HUES64 (cell line): ENCODE measurements at regions not wholly inside any gene's neighbourhood (a gene's known extent, or its start where the extent isn't known, plus 50 kb on each side); places are given as distances from the start of the nearest gene placed in this dataset.
"Not testable (repeated sequence)": the region's sequence is repeated elsewhere in the genome, so short reads cannot be mapped to it uniquely, and the experiment has no call there.

Experiments
- H3K27ac ChIP-seq: 2 replicates; pipeline ENCODE4 v1.7.0; 2013; ENCODE audit warnings: low read depth, low read length, inconsistent platforms
- H3K27me3 ChIP-seq: 2 replicates; pipeline ENCODE4 v1.6.1; 2013; ENCODE audit warnings: mild to moderate bottlenecking, low read length; ENCODE audit not compliant: insufficient read depth
- H3K36me3 ChIP-seq: 2 replicates; pipeline ENCODE4 v1.6.1; 2013; ENCODE audit warnings: mild to moderate bottlenecking, low read length; ENCODE audit not compliant: insufficient read depth
- H3K4me1 ChIP-seq: 2 replicates; pipeline ENCODE4 v1.6.1; 2013; ENCODE audit warnings: mild to moderate bottlenecking, low read length, moderate library complexity; ENCODE audit not compliant: insufficient read depth
- H3K4me3 ChIP-seq: 2 replicates; pipeline ENCODE4 v1.5.1; 2013; ENCODE audit warnings: mild to moderate bottlenecking, low read length, moderate library complexity
- H3K9ac ChIP-seq: 2 replicates; pipeline ENCODE4 v1.6.1; 2013; ENCODE audit warnings: mild to moderate bottlenecking, low read depth, low read length
- H3K9me3 ChIP-seq: 2 replicates; pipeline ENCODE4 v1.6.1; 2013; ENCODE audit warnings: low read depth, low read length; ENCODE audit not compliant: insufficient read depth
- WGBS: fragments of 150-250, 120-280 bp; methylation state at CpG from one replicate; pipeline ENCODE4 v1.1.7; 2013; ENCODE audit warnings: missing lambda C conversion rate; 5-methylcytosine and 5-hydroxymethylcytosine counted together

DNA sequence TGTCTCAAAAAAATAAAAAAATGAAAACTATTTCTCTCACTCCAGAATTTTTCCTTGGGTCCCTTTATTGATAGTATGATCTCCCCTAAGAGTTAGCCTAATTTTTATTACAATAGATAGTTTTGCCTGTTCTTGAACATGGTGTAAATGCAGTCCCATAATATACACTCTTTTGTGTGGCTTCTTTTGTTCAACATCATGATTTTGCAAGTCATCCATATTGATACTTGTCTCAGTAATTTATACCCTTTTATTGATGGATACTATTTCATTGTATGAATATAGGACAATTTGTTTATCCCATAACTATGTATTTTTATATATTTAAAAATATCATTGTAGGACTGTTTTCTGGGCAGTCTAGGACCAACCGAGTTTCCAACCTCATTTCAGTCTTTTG lies 207.0 kb downstream of the UTP18 start:
- H3K4me3 ChIP-seq = no peak overlapping the region
- H3K27ac ChIP-seq = no peak overlapping the region
- H3K9ac ChIP-seq = no peak overlapping the region
- WGBS = 95% methylated on average over 1 of the region's 1 CpG
- no peaks in the 10 kb centered on the region for H3K36me3 ChIP-seq
- no peaks in the 10 kb centered on the region for H3K9me3 ChIP-seq
- H3K27me3 ChIP-seq = no peaks in the 10 kb centered on the region
- H3K4me1 ChIP-seq = no peaks in the 10 kb centered on the region

DNA sequence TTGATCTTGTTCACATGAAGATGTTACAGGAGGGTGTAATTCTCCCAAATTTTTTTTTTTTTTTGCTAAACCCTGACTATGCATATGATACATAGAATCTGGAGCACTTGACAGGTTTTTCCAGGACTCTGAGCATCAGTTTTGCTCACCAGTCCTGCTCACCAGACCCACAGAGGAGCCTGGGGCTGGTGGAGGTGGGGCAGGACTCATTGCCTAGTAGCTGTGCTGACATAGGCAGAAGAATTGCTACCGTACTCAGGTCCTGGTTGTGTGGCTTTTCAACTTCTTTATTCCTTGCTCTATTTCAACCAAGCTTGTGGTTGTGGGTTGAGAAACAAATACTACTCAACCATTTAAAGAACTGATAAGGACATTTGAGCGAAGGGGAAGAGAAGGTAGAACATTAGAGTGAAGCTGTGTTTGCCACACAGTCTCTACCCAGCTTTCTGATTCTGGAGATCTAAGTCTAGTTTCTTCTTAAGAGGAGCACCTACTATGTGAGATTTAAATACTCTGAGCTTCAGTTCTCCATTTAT lies 212.4 kb downstream of the UTP18 start:
- H3K9me3 ChIP-seq = no peaks in the 10 kb centered on the region
- H3K36me3 ChIP-seq = no peaks in the 10 kb centered on the region
- WGBS = 83% methylated on average over 1 of the region's 2 CpGs
- no peak overlapping the region for H3K27ac ChIP-seq
- H3K27me3 ChIP-seq = no peaks in the 10 kb centered on the region
- H3K4me1 ChIP-seq = peaks cover 6% of the 10 kb centered on the region
- H3K9ac ChIP-seq = no peak overlapping the region
- H3K4me3 ChIP-seq = no peak overlapping the region

DNA sequence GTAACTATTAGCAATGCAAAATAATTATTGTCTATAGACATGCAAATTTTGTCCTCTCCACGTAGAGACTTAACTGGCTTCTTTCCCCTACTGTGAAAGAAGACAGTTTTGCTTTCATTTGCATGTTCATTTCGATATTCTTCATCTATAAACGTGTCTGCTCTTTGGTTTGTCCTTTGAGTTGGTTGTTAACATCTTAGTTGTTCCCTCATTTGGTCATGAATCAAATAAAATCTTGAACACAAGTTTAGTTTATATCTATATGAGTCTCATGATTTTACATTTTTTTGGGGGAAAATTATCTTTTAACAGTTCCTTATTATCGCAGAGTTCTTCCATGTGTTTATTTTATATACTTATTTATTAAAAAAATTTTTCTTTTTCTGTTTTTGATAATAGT lies 214.4 kb downstream of the UTP18 start:
- no peak overlapping the region for H3K27ac ChIP-seq
- no peak overlapping the region for H3K9ac ChIP-seq
- 56% methylated on average over 3 of the region's 4 CpGs for WGBS
- H3K9me3 ChIP-seq = no peaks in the 10 kb centered on the region
- H3K4me1 ChIP-seq = peaks cover 6% of the 10 kb centered on the region
- no peaks in the 10 kb centered on the region for H3K27me3 ChIP-seq
- no peaks in the 10 kb centered on the region for H3K36me3 ChIP-seq
- no peak overlapping the region for H3K4me3 ChIP-seq

DNA sequence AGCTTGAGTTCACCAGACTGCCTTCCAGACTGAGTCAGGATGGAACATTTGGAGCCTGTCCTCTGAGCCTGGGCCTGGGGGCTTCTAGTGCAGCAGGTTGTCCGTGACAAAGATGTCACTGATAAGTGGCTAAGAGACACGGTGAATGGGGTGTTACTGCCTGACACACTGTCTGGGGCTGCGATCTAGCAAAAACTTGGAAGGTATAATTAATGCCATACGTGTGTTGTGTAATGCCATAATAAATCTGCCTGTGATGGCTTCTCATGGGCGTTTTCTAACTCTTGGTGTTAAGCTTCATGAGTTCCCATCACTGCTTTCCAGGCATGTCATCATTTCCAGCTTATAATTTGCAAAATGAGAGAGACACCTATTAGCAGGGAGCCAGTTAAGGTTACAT lies 215.4 kb downstream of the UTP18 start:
- H3K27ac ChIP-seq = no peak overlapping the region
- peaks cover 6% of the 10 kb centered on the region for H3K4me1 ChIP-seq
- H3K9ac ChIP-seq = no peak overlapping the region
- H3K27me3 ChIP-seq = no peaks in the 10 kb centered on the region
- WGBS = 90% methylated on average over 5 of the region's 5 CpGs
- H3K4me3 ChIP-seq = no peak overlapping the region
- H3K36me3 ChIP-seq = no peaks in the 10 kb centered on the region
- H3K9me3 ChIP-seq = no peaks in the 10 kb centered on the region

DNA sequence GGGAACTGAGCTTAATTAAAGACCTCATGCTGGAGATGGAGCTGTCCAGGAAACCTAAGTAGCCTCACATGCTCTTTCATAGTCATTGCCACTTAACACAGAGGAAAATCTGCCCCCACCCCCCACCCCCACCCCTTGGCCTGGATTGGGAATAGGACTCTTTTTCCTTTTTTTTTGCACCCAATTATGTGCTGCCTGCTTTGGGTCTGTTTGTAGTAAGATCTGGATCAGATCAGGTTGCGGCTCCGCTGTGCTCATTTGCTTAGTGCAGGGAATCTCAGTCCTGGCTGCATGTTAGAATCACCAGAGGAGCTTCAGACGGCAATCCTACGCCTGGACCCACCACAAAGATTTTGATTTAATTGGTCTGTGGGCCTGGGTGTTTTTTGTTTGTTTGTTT lies 219.0 kb downstream of the UTP18 start:
- Histone ChIP-seq H3K36me3 (no peaks in the 10 kb centered on the region), H3K9ac (no peak overlapping the region), H3K27me3 (no peaks in the 10 kb centered on the region), H3K4me1 (peaks cover 5% of the 10 kb centered on the region), H3K27ac (no peak overlapping the region), H3K9me3 (no peaks in the 10 kb centered on the region), H3K4me3 (no peak overlapping the region)
- WGBS = 91% methylated on average over 4 of the region's 4 CpGs

DNA sequence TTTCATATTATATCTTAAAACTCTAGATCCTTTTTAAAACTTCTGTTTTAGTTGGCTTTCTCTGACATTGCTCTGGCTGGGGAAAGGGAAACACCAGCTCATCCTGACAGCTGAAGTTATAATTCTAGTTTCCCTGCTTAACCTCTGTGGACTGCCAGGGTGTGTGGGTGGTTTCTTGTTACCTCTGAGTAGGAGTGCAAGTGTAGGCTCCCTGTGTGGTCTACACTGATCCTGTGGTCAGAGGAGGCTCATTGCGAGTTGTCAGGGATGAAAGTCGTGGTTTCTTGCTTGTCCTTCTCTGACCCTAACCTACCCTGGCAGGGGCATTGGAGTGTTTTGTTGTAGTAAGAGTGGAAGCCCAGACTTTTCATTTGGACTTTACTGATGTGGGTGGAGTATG lies 221.0 kb downstream of the UTP18 start:
- Histone ChIP-seq H3K27me3 (no peaks in the 10 kb centered on the region), H3K36me3 (no peaks in the 10 kb centered on the region), H3K4me3 (no peak overlapping the region), H3K9ac (no peak overlapping the region), H3K4me1 (no peaks in the 10 kb centered on the region), H3K27ac (no peak overlapping the region), H3K9me3 (no peaks in the 10 kb centered on the region)
- 89% methylated on average over 2 of the region's 2 CpGs for WGBS

DNA sequence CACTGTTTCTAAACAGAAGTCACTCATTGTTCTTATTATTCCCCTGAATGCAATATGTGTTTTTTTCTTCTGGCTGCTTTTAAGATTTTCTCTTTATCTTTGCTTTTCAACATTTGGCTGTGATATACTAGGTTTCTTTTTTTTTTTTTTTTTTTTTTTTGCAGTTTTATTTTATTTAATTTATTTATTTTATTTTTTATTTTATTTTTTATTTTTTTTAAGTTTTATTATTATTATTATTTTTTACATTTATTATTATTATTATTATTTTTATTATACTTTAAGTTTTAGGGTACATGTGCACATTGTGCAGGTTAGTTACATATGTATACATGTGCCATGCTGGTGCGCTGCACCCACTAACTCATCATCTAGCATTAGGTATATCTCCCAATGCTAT lies 221.9 kb downstream of the UTP18 start:
- H3K27me3 ChIP-seq, H3K9me3 ChIP-seq, H3K4me3 ChIP-seq, H3K27ac ChIP-seq, H3K4me1 ChIP-seq, H3K36me3 ChIP-seq, H3K9ac ChIP-seq: not testable (repeated sequence)
- WGBS = no CpG with 5 or more reads among the region's 1 CpG

DNA sequence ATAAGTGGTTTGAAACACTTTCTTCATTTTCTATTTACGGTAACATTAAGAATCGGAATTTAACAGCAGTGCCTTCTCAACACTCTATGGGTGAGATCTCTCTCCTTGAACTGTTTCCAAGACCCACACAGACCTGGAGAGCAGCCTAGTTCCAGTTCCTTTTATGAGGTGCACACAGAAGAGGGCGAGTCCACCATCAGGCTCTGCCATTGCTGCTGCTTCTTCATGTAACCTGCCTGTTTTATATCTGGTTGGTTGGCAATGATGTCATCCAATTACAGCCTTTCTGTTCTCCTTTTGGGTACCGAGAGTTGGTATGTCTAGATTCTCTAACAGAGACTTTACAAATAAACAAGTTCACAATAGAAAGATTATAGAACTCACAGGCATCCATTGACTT lies 225.7 kb downstream of the UTP18 start:
- H3K4me1 ChIP-seq = no peaks in the 10 kb centered on the region
- H3K36me3 ChIP-seq = no peaks in the 10 kb centered on the region
- H3K4me3 ChIP-seq = no peak overlapping the region
- H3K27ac ChIP-seq = no peak overlapping the region
- no peaks in the 10 kb centered on the region for H3K9me3 ChIP-seq
- no peak overlapping the region for H3K9ac ChIP-seq
- H3K27me3 ChIP-seq = no peaks in the 10 kb centered on the region
- 91% methylated on average over 3 of the region's 4 CpGs for WGBS

DNA sequence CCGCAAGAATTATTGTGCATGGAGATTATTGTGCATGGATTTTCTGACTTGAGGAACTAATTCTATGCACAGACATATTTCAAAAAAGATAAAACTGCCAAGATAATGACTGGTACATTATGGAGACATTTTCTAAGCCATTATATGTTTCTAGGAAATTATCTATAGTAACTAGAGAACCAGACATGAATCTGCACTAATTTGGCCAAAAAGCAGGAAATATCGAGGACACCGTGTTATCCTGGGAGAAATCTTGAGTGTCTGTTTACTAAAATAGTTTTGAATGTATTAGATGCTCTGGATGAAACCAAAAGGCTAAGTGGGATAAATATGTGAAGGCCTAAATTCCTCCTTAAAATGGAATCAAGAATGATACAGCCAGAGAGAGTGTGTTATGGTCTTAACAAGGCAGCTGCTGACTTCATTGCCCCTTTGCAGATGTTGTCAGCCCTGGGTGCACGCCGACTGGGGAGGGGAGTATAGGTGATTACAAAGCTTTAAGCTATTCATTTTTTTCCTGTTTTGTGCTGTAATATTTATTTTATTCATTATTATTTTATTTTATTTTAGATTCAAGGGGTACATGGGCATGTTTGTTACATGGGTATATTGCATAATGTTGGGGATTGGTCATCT lies 226.7 kb downstream of the UTP18 start:
- no peak overlapping the region for H3K9ac ChIP-seq
- H3K27me3 ChIP-seq = no peaks in the 10 kb centered on the region
- no peak overlapping the region for H3K4me3 ChIP-seq
- no peaks in the 10 kb centered on the region for H3K36me3 ChIP-seq
- H3K9me3 ChIP-seq = no peaks in the 10 kb centered on the region
- WGBS = 92% methylated on average over 5 of the region's 5 CpGs
- H3K27ac ChIP-seq = no peak overlapping the region
- no peaks in the 10 kb centered on the region for H3K4me1 ChIP-seq

DNA sequence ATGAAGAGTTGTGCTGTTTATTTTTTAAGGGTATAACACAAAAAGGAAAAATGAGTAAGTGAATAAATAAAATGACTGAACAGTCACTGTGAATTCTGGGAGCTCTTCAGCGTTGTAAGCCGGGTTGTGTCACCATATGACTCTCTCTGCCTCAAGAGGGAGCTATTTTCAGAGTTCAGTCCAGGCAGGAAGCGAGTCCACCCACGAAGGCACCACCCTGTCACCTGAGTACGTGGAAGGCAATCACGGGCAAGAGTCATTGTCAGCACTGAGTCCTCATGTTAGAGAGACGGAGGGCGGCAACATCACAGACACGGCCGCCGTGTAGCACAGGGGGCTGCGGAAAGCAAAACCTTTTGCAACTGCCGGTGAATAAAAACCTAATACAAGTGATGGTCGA lies 227.6 kb downstream of the UTP18 start:
- Histone ChIP-seq H3K36me3 (no peaks in the 10 kb centered on the region), H3K4me1 (no peaks in the 10 kb centered on the region), H3K4me3 (no peak overlapping the region), H3K27ac (no peak overlapping the region), H3K27me3 (no peaks in the 10 kb centered on the region), H3K9me3 (no peaks in the 10 kb centered on the region), H3K9ac (no peak overlapping the region)
- WGBS = 70% methylated on average over 14 of the region's 14 CpGs

DNA sequence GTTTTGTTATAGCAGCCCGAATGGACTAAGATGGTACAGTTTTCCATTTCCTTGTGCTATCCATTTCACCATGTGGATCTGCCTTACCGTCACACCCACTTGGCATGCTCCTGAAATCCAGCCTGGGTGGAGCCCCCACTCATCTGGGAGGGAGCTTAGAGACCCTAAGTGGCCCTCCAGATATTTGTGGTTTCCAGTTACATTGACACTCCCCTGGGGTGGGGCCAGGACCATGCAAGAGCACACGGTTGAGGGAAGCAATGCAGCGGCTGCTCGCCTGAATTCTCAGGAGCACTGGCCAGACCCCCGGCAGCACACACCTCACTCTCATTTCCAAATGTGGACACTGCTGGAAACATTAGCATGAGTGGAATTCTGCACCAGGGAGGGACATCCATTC lies 231.1 kb downstream of the UTP18 start:
- H3K4me1 ChIP-seq = no peaks in the 10 kb centered on the region
- H3K9ac ChIP-seq = no peak overlapping the region
- H3K36me3 ChIP-seq = no peaks in the 10 kb centered on the region
- 89% methylated on average over 6 of the region's 6 CpGs for WGBS
- H3K4me3 ChIP-seq = no peak overlapping the region
- no peaks in the 10 kb centered on the region for H3K27me3 ChIP-seq
- H3K27ac ChIP-seq = no peak overlapping the region
- H3K9me3 ChIP-seq = no peaks in the 10 kb centered on the region

DNA sequence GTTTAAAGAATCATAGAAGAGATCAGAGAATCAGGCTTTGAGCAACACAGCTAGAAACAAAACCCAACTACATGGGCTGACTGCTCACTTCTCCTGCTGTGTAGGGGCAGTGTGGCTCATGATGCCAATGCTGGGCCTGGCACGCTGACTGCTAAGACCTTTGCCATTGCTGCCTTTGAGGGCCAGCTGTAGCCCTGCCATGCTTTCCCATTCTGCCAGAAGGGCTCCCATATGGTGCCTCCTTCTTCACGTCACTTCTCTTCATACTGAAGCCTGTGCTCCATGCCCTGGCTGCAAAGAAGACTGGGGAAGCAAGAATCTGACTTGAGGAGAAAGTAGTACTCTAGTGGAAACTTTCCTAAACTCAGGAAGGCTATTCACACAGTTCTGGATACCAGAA lies 232.9 kb downstream of the UTP18 start:
- Histone ChIP-seq H3K9me3 (no peaks in the 10 kb centered on the region), H3K27ac (no peak overlapping the region), H3K4me3 (no peak overlapping the region), H3K27me3 (no peaks in the 10 kb centered on the region), H3K36me3 (no peaks in the 10 kb centered on the region), H3K4me1 (no peaks in the 10 kb centered on the region), H3K9ac (no peak overlapping the region)
- 89% methylated on average over 2 of the region's 2 CpGs for WGBS
